ENCODE measurements at regions not wholly inside any gene's neighbourhood (a gene's known extent, or its start where the extent isn't known, plus 50 kb on each side); places are given as distances from the start of the nearest gene placed in this dataset.

DNA sequence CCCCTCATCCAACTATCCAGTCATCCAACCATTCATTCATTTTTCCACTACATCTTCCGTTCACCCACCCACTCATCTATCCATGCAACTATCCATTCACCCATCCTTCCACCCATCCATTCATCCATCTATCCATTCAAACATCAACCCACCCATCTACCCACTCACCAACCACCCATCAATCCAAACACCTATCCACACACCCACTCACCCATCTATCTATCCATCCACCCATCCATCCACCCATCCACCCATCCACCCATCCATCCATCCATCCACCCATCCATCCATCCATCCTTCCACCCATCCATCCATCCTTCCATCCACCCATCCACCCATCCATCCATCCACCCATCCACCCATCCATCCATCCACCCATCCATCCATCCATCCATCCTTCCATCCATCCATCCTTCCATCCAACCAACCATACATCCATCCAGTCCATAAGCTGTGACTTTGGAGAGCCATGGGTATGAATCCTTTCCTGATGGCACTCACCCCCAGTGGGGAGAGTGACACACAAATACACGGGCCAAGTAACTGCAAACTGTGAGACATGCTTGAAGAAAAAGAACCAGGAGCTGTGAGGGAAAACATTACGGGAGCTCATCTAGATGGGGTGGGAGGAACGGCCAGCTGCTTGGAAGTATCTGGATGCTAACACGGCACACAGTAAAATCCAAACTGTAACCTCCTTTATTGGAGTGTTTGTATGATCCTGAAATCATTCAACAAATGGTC is 100.0 kb upstream of the TNRC6C start:
- no peak for DNase-seq
- TF ChIP-seq, protein P1, sequence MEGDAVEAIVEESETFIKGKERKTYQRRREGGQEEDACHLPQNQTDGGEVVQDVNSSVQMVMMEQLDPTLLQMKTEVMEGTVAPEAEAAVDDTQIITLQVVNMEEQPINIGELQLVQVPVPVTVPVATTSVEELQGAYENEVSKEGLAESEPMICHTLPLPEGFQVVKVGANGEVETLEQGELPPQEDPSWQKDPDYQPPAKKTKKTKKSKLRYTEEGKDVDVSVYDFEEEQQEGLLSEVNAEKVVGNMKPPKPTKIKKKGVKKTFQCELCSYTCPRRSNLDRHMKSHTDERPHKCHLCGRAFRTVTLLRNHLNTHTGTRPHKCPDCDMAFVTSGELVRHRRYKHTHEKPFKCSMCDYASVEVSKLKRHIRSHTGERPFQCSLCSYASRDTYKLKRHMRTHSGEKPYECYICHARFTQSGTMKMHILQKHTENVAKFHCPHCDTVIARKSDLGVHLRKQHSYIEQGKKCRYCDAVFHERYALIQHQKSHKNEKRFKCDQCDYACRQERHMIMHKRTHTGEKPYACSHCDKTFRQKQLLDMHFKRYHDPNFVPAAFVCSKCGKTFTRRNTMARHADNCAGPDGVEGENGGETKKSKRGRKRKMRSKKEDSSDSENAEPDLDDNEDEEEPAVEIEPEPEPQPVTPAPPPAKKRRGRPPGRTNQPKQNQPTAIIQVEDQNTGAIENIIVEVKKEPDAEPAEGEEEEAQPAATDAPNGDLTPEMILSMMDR (IDR thresholded peaks at IDR 0.05): no peak

DNA sequence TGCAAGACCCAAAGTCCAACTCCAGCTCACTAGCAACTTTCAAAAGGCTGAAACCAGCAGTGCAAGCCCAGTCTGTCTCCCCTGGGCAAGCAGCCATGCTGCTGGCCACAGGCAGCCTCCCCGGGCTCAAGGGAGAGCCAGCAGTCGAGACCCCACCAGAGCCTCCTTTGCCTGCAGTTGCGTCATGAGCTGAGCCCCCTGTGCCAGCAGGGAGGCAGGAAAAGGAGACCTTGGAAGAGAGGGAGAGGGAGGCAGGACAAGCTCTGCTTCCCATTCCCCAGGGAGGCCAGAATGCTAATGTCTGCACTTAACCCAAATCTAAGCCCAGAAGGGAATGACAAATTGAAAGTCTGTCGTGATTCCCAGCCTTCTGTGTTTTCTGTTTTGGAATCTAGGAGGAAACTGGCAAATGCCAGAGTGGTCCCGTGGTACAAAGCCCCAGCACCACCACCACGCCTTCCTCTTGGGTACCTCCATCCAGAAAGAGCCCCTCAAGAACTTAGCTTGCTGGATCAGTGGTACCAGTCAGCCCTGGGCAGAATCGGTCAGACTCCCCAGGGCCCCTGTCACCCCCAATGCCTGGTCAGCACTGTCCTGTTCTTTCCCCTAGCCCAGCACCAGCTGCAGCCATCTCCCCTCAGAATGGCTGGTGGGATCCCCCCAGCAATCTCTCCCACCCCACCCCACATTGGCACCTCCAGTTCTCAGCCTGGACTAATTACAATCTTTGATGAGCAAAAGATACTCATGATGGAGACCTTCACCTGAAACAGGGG is 99.3 kb upstream of the TNRC6C start:
- Histone ChIP-seq H3K4me3 (no peak overlapping the region), H3K27me3 (no peaks in the 10 kb centered on the region), H3K27ac (no peak overlapping the region), H3K4me1 (no peaks in the 10 kb centered on the region), H3K9me3 (no peaks in the 10 kb centered on the region), H3K36me3 (no peaks in the 10 kb centered on the region)
- DNase-seq (peak in 1 of 6 donors; percentile 40), ATAC-seq (no peak), FAIRE-seq (no peak)
- 43 to 51% methylated on average over 7 of the region's 7 CpGs for WGBS, 2 donors
- TF ChIP-seq, protein P1 (IDR thresholded peaks at IDR 0.05): no peak
- intact Hi-C loops (cut with DNase I): no loop called here

More for the DNA sequence above, 100.0 kb upstream of the TNRC6C start:
- intact Hi-C loops (cut with DNase I): no loop called here
- H3K36me3 ChIP-seq: no peaks in the 10 kb centered on the region
- no peak overlapping the region for H3K27ac ChIP-seq
- no peaks in the 10 kb centered on the region for H3K4me1 ChIP-seq
- FAIRE-seq (no peak), ATAC-seq (no peak)
- 62 to 72% methylated on average over 5 of the region's 5 CpGs for WGBS, 2 donors
- H3K9me3 ChIP-seq: no peaks in the 10 kb centered on the region
- H3K4me3 ChIP-seq: no peak overlapping the region
- no peaks in the 10 kb centered on the region for H3K27me3 ChIP-seq

DNA sequence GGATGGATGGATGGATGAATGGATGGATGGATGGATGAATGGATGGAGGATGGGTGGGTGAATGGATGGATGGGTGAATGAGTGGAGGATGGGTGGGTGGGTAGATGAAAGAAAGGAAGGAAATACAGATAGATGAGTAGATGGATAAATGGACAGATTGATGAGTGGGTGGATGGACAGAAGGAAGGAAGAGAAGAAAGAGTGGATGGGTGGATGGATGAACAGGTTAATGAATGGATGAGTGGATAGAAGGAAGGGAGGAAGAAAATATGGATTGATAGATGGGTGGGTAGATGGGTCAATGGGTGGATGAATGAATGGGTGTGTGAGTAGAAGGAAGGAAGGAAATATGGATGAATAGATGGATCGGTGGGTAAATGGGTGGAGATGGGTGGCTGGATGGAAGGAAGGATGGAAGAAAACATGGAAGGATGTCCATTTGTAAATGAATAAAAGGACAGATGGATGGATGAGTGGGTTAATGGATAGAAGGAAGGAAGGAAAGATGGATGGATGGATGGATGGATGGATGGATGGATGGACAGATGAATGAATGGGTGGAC is 97.3 kb upstream of the TNRC6C start:
- Histone ChIP-seq H3K9me3 (no peaks in the 10 kb centered on the region), H3K27me3 (no peaks in the 10 kb centered on the region), H3K4me1 (no peaks in the 10 kb centered on the region), H3K27ac (no peak overlapping the region), H3K36me3 (no peaks in the 10 kb centered on the region), H3K4me3 (no peak overlapping the region)
- 92 to 100% methylated on average over 1 of the region's 1 CpG for WGBS, 2 donors
- FAIRE-seq (no peak), ATAC-seq (no peak), DNase-seq (no peak)
- TF ChIP-seq, protein P1 (IDR thresholded peaks at IDR 0.05): no peak
- intact Hi-C loops (cut with DNase I): no loop called here

DNA sequence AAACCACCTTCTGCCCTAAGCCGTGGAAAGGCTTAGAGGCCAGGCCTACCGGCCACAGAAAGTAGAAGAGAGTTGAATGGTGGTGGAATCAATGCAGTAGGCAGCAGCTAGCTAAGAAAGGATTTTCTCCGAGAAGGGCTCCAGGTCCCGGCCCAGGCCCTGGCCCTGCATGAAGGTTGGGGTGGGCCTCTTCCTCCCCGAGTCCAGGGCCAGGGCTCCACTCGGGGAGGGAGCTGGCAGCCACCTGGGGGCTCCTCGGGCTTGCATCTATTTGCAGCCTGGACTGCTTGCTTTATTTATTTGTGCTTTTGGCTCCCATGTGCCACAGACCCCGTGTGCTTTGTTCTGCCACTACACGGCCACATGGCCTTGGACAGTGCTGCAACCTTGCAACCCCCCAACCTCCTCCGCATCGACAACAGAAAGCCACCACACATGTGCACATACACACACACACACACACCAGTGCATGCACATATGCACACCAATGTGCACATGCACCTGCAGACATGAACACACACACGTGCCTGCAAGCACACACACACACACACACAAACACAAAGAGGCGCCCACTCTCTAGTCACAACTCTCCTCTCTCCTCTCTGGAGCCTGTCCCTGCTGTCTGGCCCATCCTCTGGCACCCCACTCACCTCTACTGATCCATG is 96.4 kb upstream of the TNRC6C start:
- Histone ChIP-seq H3K27ac (no peak overlapping the region), H3K4me1 (no peaks in the 10 kb centered on the region), H3K27me3 (no peaks in the 10 kb centered on the region), H3K9me3 (no peaks in the 10 kb centered on the region), H3K4me3 (no peak overlapping the region), H3K36me3 (no peaks in the 10 kb centered on the region)
- TF ChIP-seq, protein P1 (IDR thresholded peaks at IDR 0.05): no peak
- WGBS, 2 donors: 66 to 73% methylated on average over 13 of the region's 13 CpGs
- DNase-seq (peak in 2 of 6 donors; percentile 20 to 23), ATAC-seq (no peak), FAIRE-seq (no peak)
- intact Hi-C loops (cut with DNase I): no loop called here

Measured in pancreas (tissue), 10 donors.